ENCODE measurements at regions not wholly inside any gene's neighbourhood (a gene's known extent, or its start where the extent isn't known, plus 50 kb on each side); places are given as distances from the start of the nearest gene placed in this dataset.

DNA sequence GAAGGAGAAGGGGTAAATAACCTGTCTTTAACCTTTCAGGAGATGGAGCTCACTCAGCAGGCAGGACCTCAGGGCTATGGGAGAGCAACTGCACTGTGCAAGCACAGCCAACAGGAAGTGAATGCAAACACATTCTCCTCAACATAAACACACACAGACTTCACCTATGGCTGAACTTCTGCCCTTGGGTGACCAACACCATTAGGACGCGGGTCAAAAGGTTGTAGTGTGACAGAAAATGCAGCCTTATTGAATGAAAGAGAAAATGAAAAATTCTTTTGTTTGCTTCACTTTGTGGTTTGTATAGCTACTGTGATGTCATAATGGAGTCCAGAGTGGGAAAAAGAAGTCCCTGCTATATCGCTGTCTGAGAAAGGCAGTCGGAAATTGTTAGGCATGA, 323.0 kb downstream of the NDFIP2 start:
- Histone ChIP-seq H3K79me2 (ENCODE audit: control insufficient read depth, insufficient read depth, low read length, unreplicated experiment) (no peaks in the 10 kb centered on the region), H3K4me3 (ENCODE audit: low read depth, low read length) (no peak overlapping the region), H3K27ac (ENCODE audit: low read depth, low read length) (no peak overlapping the region), H3K4me1 (ENCODE audit: control insufficient read depth, insufficient read depth, low read length, unreplicated experiment) (no peaks in the 10 kb centered on the region), H2AFZ (ENCODE audit: low read length, unreplicated experiment) (no peak overlapping the region), H3K27me3 (ENCODE audit: insufficient read depth, low read length) (no peaks in the 10 kb centered on the region), H3K36me3 (ENCODE audit: insufficient read depth, low read length) (no peaks in the 10 kb centered on the region)

DNA sequence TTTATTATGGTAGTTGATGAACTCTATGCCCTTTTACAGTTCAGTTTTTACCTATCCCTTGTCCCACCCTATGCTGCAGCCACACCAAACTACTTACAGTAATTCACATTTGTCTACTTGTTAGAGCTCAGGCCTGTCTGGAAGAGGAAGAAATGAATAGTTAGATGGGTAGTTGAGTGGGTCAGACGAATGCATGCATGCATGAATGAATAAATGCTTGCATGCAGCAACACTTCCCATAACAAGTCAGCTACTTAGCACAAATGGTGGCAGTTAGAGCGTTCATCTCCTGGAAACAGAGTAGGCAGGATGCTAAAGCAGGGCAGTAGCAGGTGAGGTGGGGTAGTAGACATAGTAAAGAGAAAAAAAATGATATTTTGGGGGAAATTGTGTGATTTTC, 322.3 kb downstream of the NDFIP2 start:
- no peaks in the 10 kb centered on the region for H3K27me3 ChIP-seq (ENCODE audit: insufficient read depth, low read length)
- H3K79me2 ChIP-seq (ENCODE audit: control insufficient read depth, insufficient read depth, low read length, unreplicated experiment): no peaks in the 10 kb centered on the region
- H3K4me1 ChIP-seq (ENCODE audit: control insufficient read depth, insufficient read depth, low read length, unreplicated experiment): no peaks in the 10 kb centered on the region
- H3K36me3 ChIP-seq (ENCODE audit: insufficient read depth, low read length): no peaks in the 10 kb centered on the region
- no peak overlapping the region for H2AFZ ChIP-seq (ENCODE audit: low read length, unreplicated experiment)
- no peak overlapping the region for H3K27ac ChIP-seq (ENCODE audit: low read depth, low read length)
- H3K4me3 ChIP-seq (ENCODE audit: low read depth, low read length): no peak overlapping the region

DNA sequence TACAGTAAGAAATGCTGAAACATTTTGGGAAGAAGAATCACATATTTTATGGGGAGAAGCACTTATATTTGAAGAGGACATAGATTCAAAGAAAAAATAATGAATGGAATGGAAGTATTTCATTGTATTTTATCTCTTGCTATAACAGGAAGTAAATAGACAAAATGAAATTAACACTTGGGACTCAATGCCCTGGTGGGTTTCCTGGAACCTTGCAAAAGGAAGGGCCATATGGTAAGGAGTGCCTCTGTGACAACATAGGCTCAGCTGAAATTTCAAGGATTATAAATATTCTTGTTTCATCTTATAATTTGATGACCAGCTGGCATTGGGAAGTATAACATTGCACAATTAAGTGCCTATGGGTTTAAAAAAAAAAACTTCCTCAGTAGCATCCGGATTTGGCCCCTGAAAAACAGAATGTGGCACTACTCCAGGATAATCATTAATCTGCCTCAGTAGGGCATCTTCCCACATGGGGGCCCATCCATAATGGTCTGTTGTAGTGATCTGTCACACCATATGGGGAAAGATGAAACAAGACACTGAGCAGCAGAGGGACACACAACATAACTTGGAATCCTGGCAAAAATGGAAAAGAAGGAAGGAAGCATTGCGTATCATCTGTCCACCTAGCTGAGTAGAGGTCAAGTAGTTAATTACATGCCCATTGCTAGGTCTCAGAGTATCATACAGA, 321.6 kb downstream of the NDFIP2 start:
- H3K79me2 ChIP-seq (ENCODE audit: control insufficient read depth, insufficient read depth, low read length, unreplicated experiment): no peaks in the 10 kb centered on the region
- H3K4me1 ChIP-seq (ENCODE audit: control insufficient read depth, insufficient read depth, low read length, unreplicated experiment): no peaks in the 10 kb centered on the region
- no peak overlapping the region for H2AFZ ChIP-seq (ENCODE audit: low read length, unreplicated experiment)
- no peaks in the 10 kb centered on the region for H3K27me3 ChIP-seq (ENCODE audit: insufficient read depth, low read length)
- no peaks in the 10 kb centered on the region for H3K36me3 ChIP-seq (ENCODE audit: insufficient read depth, low read length)
- H3K27ac ChIP-seq (ENCODE audit: low read depth, low read length): no peak overlapping the region
- H3K4me3 ChIP-seq (ENCODE audit: low read depth, low read length): no peak overlapping the region

DNA sequence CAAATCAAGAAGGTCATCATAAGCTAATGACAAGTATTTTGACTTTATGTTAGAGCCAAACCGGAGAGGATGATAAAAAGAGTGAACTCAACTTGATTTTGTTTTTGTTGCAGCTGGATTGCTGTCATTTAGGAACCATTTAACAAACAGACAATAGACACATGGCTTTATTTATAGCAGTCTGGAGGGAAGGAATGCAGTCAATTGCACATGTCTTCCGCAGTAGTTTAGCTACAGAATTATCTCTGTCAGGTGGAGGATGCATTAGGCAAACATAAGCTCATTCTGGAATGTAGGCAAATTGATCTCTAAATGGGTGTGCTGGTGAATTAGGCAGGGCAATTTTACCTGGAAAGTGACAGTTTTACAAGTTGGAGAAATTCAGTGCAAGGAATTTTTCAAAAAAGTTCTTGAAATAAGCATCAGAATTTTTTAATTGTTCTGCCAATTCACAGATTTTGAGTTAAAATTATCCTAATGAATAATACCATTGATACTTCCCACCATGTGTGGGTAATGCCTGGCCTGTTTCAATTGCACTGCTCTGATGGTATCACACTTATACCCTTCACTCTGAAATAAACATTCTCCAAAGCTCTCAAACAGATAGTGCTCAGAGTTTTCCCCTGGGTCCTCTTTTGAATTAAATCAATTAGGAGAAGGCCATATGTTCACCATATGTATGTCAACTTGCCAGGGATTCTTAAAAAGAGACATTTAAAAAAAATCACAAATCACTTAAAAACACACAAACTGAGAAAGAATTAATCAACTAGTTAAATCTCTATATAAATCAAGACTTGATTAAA, 318.3 kb downstream of the NDFIP2 start:
- no peak overlapping the region for H3K4me3 ChIP-seq (ENCODE audit: low read depth, low read length)
- no peak overlapping the region for H3K27ac ChIP-seq (ENCODE audit: low read depth, low read length)
- H3K27me3 ChIP-seq (ENCODE audit: insufficient read depth, low read length): no peaks in the 10 kb centered on the region
- no peaks in the 10 kb centered on the region for H3K36me3 ChIP-seq (ENCODE audit: insufficient read depth, low read length)
- no peak overlapping the region for H2AFZ ChIP-seq (ENCODE audit: low read length, unreplicated experiment)
- no peaks in the 10 kb centered on the region for H3K4me1 ChIP-seq (ENCODE audit: control insufficient read depth, insufficient read depth, low read length, unreplicated experiment)
- no peaks in the 10 kb centered on the region for H3K79me2 ChIP-seq (ENCODE audit: control insufficient read depth, insufficient read depth, low read length, unreplicated experiment)

DNA sequence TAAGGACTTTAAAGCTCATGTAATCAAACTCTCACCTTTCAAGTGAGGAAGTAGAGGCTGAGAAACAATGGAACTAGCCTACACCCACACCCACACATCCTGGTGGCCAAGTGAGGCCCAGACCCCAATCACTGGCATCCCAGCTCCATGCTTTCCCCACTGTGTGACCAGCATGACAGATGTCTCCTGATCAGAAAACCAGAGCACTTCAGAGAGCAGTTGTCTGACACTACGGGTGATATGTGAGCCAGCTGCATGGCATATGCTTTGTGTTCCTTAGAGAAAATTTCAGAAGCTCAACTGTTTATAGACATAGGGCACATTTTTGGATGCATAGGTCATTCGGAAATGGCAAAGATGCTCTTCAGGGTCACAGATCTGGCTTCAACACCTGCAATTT, 315.2 kb downstream of the NDFIP2 start:
- Histone ChIP-seq H3K79me2 (ENCODE audit: control insufficient read depth, insufficient read depth, low read length, unreplicated experiment) (no peaks in the 10 kb centered on the region), H3K27me3 (ENCODE audit: insufficient read depth, low read length) (no peaks in the 10 kb centered on the region), H3K27ac (ENCODE audit: low read depth, low read length) (no peak overlapping the region), H3K36me3 (ENCODE audit: insufficient read depth, low read length) (no peaks in the 10 kb centered on the region), H3K4me1 (ENCODE audit: control insufficient read depth, insufficient read depth, low read length, unreplicated experiment) (no peaks in the 10 kb centered on the region), H3K4me3 (ENCODE audit: low read depth, low read length) (no peak overlapping the region), H2AFZ (ENCODE audit: low read length, unreplicated experiment) (no peak overlapping the region)

DNA sequence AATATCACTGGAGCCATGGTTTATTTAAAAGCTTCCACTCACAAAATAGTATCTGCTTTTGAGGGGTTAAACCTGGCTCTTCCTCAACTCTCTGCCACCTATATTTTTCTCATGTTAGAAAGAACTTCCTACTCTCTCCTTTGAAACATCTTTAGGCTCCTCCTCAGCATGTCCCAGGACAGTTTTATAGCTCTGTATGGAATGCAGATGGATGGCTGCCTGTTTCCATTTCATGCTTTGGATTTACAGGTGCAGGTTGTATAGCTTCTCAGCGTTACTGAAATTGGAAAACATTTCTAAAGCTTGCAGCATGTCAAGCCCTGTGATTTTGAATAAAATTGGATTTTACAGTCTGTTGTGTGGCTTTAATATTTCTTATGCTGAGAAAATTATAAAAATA, 314.0 kb downstream of the NDFIP2 start:
- Histone ChIP-seq H3K27me3 (ENCODE audit: insufficient read depth, low read length) (no peaks in the 10 kb centered on the region), H3K27ac (ENCODE audit: low read depth, low read length) (no peak overlapping the region), H3K4me1 (ENCODE audit: control insufficient read depth, insufficient read depth, low read length, unreplicated experiment) (no peaks in the 10 kb centered on the region), H3K36me3 (ENCODE audit: insufficient read depth, low read length) (no peaks in the 10 kb centered on the region), H3K4me3 (ENCODE audit: low read depth, low read length) (no peak overlapping the region), H3K79me2 (ENCODE audit: control insufficient read depth, insufficient read depth, low read length, unreplicated experiment) (no peaks in the 10 kb centered on the region), H2AFZ (ENCODE audit: low read length, unreplicated experiment) (no peak overlapping the region)

DNA sequence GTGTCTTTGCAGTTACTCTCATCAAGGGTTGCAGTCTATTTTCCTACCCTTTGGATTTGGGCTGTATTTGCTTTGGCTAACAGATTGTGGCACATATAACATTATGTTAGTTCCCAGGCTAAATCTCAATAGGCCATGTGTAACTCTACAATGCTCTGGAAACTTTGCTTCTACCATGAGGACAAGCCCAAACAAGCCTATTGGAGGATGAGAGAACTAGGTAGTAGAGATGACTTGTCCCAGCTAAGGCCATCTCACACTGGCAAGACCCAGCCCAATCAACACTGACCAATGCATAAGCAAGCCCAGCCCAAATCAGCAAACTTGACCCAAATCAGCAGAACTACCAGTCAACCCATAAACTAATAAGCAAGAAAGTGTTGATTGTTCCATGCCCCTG, 311.8 kb downstream of the NDFIP2 start:
- H3K4me1 ChIP-seq (ENCODE audit: control insufficient read depth, insufficient read depth, low read length, unreplicated experiment): no peaks in the 10 kb centered on the region
- H3K27me3 ChIP-seq (ENCODE audit: insufficient read depth, low read length): no peaks in the 10 kb centered on the region
- no peak overlapping the region for H3K4me3 ChIP-seq (ENCODE audit: low read depth, low read length)
- H3K79me2 ChIP-seq (ENCODE audit: control insufficient read depth, insufficient read depth, low read length, unreplicated experiment): no peaks in the 10 kb centered on the region
- no peak overlapping the region for H2AFZ ChIP-seq (ENCODE audit: low read length, unreplicated experiment)
- no peak overlapping the region for H3K27ac ChIP-seq (ENCODE audit: low read depth, low read length)
- no peaks in the 10 kb centered on the region for H3K36me3 ChIP-seq (ENCODE audit: insufficient read depth, low read length)

DNA sequence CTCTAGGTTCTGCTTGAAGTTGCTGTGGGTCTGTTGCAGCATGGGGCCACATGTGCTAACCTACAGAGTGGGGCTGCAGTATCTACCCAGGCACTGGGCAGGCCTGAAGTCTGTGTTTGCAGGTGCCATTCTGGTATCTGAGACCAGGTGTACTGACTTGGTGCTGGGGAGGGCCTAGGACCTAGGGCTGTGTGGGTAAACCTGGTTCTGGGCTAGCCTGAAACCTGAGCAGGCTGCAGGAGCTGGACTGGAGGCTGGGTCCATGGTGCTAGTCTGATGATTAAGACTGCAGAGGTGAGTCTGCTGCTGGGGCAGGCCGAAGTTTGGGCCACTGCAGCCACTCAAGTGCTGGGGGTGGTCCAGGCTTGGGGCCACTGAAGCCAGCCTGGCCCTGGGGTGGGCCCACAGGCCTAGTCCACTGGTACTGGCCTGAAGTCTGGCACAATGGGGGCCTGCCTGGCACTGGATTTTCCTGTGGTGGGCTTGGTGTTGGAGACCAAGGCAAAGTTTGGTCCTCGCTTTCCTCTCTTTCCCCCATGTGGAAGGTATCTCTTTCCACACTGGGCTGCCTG, 310.6 kb downstream of the NDFIP2 start:
- no peak overlapping the region for H2AFZ ChIP-seq (ENCODE audit: low read length, unreplicated experiment)

DNA sequence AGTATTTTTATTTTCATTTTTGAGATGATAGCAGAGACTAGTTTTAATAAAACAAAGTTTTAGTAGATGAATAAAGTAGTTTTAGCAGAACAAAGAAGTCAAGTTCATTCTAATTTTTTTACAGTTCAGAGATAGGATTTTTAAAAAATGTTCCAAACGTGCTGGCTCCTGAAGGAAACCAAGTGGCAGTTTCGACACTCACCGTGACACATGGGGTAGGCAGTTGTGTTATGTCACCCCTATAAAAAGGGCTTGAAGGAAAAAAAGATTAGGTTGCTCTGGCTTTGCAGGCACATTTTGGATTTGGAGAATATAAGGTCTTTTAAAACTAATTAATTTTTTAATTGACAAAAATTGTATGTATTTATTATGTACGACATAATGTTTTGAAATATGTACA, 305.2 kb downstream of the NDFIP2 start:
- no peak overlapping the region for H2AFZ ChIP-seq (ENCODE audit: low read length, unreplicated experiment)
- no peaks in the 10 kb centered on the region for H3K27me3 ChIP-seq (ENCODE audit: insufficient read depth, low read length)
- H3K36me3 ChIP-seq (ENCODE audit: insufficient read depth, low read length): no peaks in the 10 kb centered on the region
- H3K4me3 ChIP-seq (ENCODE audit: low read depth, low read length): no peak overlapping the region
- no peaks in the 10 kb centered on the region for H3K4me1 ChIP-seq (ENCODE audit: control insufficient read depth, insufficient read depth, low read length, unreplicated experiment)
- H3K79me2 ChIP-seq (ENCODE audit: control insufficient read depth, insufficient read depth, low read length, unreplicated experiment): no peaks in the 10 kb centered on the region
- no peak overlapping the region for H3K27ac ChIP-seq (ENCODE audit: low read depth, low read length)

More for the DNA sequence above, 310.6 kb downstream of the NDFIP2 start:
- no peak overlapping the region for H3K27ac ChIP-seq (ENCODE audit: low read depth, low read length)
- H3K36me3 ChIP-seq (ENCODE audit: insufficient read depth, low read length): no peaks in the 10 kb centered on the region
- H3K4me3 ChIP-seq (ENCODE audit: low read depth, low read length): no peak overlapping the region
- no peaks in the 10 kb centered on the region for H3K27me3 ChIP-seq (ENCODE audit: insufficient read depth, low read length)
- no peaks in the 10 kb centered on the region for H3K79me2 ChIP-seq (ENCODE audit: control insufficient read depth, insufficient read depth, low read length, unreplicated experiment)
- no peaks in the 10 kb centered on the region for H3K4me1 ChIP-seq (ENCODE audit: control insufficient read depth, insufficient read depth, low read length, unreplicated experiment)

DNA sequence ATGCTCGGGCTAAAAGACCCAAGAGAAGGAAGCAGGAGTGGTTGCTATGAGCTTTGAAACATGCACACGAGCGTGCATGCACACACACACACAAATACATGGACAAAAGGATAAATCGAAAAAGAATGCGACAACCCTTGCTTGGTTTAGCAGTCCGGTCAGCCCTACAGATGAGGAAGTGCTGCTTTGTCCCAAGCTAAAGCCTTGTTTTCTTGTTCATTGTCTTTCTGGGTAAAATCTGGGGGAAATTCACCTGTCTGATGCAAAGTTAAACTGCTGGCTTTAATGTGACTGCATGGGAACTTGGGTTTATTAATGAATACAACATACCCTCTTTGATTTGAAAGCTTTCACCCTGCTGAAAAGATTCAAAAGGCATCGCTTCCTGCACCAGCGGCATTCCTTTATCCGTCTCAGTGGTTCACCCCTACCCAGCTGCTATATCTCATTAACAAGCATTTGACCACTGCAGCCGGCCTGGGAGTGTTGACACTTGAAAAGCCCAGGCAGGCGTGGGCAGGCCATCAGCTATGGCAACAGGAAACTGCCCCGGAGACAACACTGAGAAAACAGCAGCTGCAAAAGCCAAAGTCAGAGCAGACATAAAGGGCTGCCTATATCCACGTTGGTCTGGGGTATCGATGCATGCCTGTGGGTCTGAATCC, 301.7 kb downstream of the NDFIP2 start:
- Histone ChIP-seq H3K36me3 (ENCODE audit: insufficient read depth, low read length) (no peaks in the 10 kb centered on the region), H3K27me3 (ENCODE audit: insufficient read depth, low read length) (no peaks in the 10 kb centered on the region), H3K79me2 (ENCODE audit: control insufficient read depth, insufficient read depth, low read length, unreplicated experiment) (no peaks in the 10 kb centered on the region), H3K27ac (ENCODE audit: low read depth, low read length) (no peak overlapping the region), H3K4me1 (ENCODE audit: control insufficient read depth, insufficient read depth, low read length, unreplicated experiment) (peaks cover 16% of the 10 kb centered on the region), H3K4me3 (ENCODE audit: low read depth, low read length) (no peak overlapping the region), H2AFZ (ENCODE audit: low read length, unreplicated experiment) (no peak overlapping the region)
